ENCODE measurements at regions not wholly inside any gene's neighbourhood (a gene's known extent, or its start where the extent isn't known, plus 50 kb on each side); places are given as distances from the start of the nearest gene placed in this dataset.
A peak's percentile ranks its signal among the peaks of the same experiment; 100 is the strongest.

DNA sequence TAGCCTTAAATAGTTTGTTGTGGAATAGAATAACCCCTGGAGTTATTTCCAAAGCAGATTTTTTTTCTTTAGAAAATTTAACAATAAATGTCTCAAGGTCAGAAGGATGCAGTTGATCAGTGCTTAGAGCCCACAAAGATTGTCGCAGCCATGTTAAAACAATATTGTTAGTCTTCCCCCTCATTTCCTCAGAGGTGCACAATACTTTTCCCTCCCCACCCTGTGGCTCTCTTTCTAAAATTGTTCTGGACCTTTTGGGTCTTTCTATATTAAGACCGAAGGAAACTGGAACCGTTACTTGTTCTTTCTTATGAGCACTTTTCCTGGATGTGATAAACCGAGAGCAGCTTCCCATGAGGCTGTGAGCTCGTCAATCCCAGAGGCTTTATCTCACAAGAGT, 333.7 kb downstream of the HLX start:
- no peak overlapping the region for H3K27ac ChIP-seq (ENCODE audit: low read length)

DNA sequence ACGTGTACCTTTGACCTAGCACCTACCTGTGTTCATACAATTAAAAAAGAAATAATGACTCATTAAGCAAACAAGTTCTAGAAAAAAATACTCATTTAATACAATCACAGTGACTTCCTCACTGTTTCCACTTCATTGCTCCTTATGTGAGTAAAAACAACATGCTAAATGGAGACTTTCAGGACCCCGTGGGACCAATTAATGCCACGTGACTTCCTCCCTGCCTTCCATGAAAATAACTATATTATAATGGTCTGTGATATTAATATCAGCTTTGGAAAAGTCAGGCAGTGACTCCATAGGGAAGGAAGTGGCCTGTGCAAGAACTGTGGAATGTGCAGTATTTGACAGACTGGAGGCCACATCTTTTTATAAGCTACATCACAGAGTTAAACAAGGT, 337.8 kb downstream of the HLX start:
- WGBS (ENCODE audit: insufficient coverage): no CpG with 5 or more reads among the region's 3 CpGs
- peak overlapping the region; percentile 66 for H3K27ac ChIP-seq (ENCODE audit: low read length)

More for the DNA sequence above, 333.7 kb downstream of the HLX start:
- H3K9me3 ChIP-seq (replicated peaks; ENCODE audit: control insufficient read depth, low read depth, low read length): no peaks in the 10 kb centered on the region
- no peaks in the 10 kb centered on the region for H3K27me3 ChIP-seq (ENCODE audit: control insufficient read depth, insufficient read depth, low read length)
- peaks cover 6% of the 10 kb centered on the region for H3K4me1 ChIP-seq (ENCODE audit: control insufficient read depth, insufficient read depth, low read length)
- H3K4me3 ChIP-seq (ENCODE audit: low read length): no peak overlapping the region
- no peak for DNase-seq
- H3K36me3 ChIP-seq (ENCODE audit: control insufficient read depth, insufficient read depth, low read length): no peaks in the 10 kb centered on the region
- 60% methylated on average over 4 of the region's 5 CpGs for WGBS (ENCODE audit: insufficient coverage)

DNA sequence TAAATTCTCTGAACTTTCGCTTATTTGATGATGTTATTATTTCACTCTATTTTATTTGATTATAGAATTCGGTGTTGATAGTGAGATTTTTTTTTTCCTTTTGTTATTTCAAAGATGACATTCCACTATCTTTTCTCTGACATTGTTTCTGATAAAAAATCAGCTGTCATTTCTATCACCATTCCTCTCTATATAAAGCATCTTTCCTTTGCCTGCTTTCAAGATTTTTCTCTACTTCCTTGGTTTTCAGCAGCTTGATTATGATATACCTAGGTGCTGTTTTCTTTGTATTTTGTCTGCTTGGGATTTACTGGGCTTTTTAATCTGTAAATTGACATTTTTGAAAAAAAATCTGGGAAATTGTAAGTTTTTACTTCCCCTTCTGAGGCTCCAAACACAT, 344.0 kb downstream of the HLX start:
- Histone ChIP-seq H3K27me3 (ENCODE audit: control insufficient read depth, insufficient read depth, low read length) (no peaks in the 10 kb centered on the region), H3K36me3 (ENCODE audit: control insufficient read depth, insufficient read depth, low read length) (no peaks in the 10 kb centered on the region), H3K27ac (ENCODE audit: low read length) (no peak overlapping the region), H3K9me3 (replicated peaks; ENCODE audit: control insufficient read depth, low read depth, low read length) (peaks cover 11% of the 10 kb centered on the region), H3K4me3 (ENCODE audit: low read length) (no peak overlapping the region), H3K4me1 (ENCODE audit: control insufficient read depth, insufficient read depth, low read length) (peaks cover 6% of the 10 kb centered on the region)
- no peak for DNase-seq
- WGBS (ENCODE audit: insufficient coverage): no CpG with 5 or more reads among the region's 2 CpGs

More for the DNA sequence above, 337.8 kb downstream of the HLX start:
- Histone ChIP-seq H3K9me3 (replicated peaks; ENCODE audit: control insufficient read depth, low read depth, low read length) (no peaks in the 10 kb centered on the region), H3K4me3 (ENCODE audit: low read length) (no peak overlapping the region), H3K27me3 (ENCODE audit: control insufficient read depth, insufficient read depth, low read length) (no peaks in the 10 kb centered on the region), H3K4me1 (ENCODE audit: control insufficient read depth, insufficient read depth, low read length) (peaks cover 6% of the 10 kb centered on the region), H3K36me3 (ENCODE audit: control insufficient read depth, insufficient read depth, low read length) (no peaks in the 10 kb centered on the region)
- peak; percentile 91 for DNase-seq

DNA sequence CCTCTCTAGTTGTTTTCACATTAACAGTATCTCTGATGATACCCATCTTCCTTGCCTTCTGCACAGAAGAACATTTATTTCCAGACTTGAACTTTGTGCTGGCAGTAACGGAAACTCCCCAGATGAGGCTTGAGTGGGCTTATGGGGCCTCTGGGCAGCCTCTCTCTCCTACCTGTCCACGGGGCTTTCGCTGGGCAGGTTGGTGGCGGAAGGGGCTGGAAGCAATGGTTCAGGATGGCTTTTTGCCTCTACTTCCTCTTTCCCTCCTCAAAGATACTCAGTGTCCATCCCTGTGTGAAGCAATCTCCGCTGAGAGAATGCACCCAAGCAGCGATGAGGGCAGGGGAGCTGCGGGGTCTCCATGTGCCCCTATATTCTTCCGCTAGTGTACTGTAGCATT, 348.2 kb downstream of the HLX start:
- WGBS (ENCODE audit: insufficient coverage): 49% methylated on average over 4 of the region's 8 CpGs
- H3K4me3 ChIP-seq (ENCODE audit: low read length): no peak overlapping the region
- H3K27ac ChIP-seq (ENCODE audit: low read length): no peak overlapping the region
- peaks cover 13% of the 10 kb centered on the region for H3K4me1 ChIP-seq (ENCODE audit: control insufficient read depth, insufficient read depth, low read length)
- no peaks in the 10 kb centered on the region for H3K27me3 ChIP-seq (ENCODE audit: control insufficient read depth, insufficient read depth, low read length)
- H3K36me3 ChIP-seq (ENCODE audit: control insufficient read depth, insufficient read depth, low read length): no peaks in the 10 kb centered on the region
- peaks cover 11% of the 10 kb centered on the region for H3K9me3 ChIP-seq (replicated peaks; ENCODE audit: control insufficient read depth, low read depth, low read length)
- DNase-seq: no peak

DNA sequence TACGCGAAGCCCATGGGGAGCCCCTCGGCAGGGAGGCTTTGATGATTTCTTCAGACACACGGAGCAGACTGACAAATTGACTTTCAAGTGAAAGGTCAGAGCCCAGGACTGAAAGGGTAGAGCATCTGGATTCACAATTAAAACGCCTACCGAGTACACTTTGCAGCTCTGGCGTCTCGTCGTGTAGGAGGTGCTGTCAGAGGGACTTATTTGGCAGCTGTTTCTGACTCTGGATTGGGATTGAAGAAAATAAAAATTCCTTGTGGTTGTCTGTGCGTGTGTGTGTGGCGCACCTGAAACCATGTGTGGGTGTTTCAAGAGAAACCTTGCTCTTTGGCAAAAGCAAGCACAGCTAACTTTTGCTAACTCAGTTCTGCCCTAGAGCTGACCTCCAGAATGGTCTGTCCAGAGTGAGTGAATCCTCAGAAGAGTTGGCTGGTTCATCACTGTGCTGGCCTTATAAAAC, 348.7 kb downstream of the HLX start:
- H3K9me3 ChIP-seq (replicated peaks; ENCODE audit: control insufficient read depth, low read depth, low read length): peaks cover 11% of the 10 kb centered on the region
- WGBS (ENCODE audit: insufficient coverage): 21% methylated on average over 11 of the region's 11 CpGs
- no peaks in the 10 kb centered on the region for H3K27me3 ChIP-seq (ENCODE audit: control insufficient read depth, insufficient read depth, low read length)
- H3K4me3 ChIP-seq (ENCODE audit: low read length): no peak overlapping the region
- H3K36me3 ChIP-seq (ENCODE audit: control insufficient read depth, insufficient read depth, low read length): no peaks in the 10 kb centered on the region
- no peak overlapping the region for H3K27ac ChIP-seq (ENCODE audit: low read length)
- peak; percentile 65 for DNase-seq
- H3K4me1 ChIP-seq (ENCODE audit: control insufficient read depth, insufficient read depth, low read length): peaks cover 13% of the 10 kb centered on the region

DNA sequence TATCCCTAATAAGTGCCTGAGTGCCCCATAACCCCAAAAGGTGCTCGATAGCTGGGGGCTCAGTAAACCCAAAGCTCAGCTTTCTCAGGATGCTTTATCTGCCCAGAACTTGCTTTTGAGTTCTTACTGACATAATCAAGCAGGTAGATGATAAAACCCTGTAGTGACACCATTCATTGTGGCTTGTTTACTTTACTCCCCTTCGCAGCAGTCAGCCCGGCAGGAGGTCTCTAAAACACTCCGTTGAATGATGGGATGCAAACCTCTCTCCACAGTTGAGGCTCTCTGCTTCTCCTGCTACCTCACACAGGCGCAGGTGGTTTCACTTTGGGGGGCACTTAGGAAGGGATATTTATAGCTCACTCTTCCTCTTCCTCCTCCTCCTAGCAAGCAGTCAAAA, 349.4 kb downstream of the HLX start:
- Histone ChIP-seq H3K4me3 (ENCODE audit: low read length) (no peak overlapping the region), H3K9me3 (replicated peaks; ENCODE audit: control insufficient read depth, low read depth, low read length) (peaks cover 8% of the 10 kb centered on the region), H3K4me1 (ENCODE audit: control insufficient read depth, insufficient read depth, low read length) (peaks cover 13% of the 10 kb centered on the region), H3K27ac (ENCODE audit: low read length) (no peak overlapping the region), H3K27me3 (ENCODE audit: control insufficient read depth, insufficient read depth, low read length) (no peaks in the 10 kb centered on the region), H3K36me3 (ENCODE audit: control insufficient read depth, insufficient read depth, low read length) (no peaks in the 10 kb centered on the region)
- no CpG with 5 or more reads among the region's 5 CpGs for WGBS (ENCODE audit: insufficient coverage)
- no peak for DNase-seq

DNA sequence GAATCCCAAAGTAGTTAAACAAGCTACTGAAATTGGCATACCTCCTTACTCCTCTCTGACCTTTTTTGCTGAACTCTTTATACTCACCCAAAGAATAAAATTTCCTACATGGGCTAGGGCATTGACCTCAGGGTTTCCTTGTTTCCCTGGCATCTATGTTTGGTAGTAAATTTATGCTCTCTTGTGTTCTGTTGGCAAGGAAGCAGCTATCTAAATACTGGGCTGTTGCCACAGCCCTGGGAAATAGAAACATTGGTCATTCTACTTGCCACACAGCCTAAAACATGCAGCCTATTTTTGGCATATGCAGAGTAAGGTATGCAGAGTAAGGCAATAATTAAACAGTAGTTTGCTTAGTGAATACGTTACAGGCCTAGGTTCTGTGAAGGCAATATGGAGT, 351.4 kb downstream of the HLX start:
- WGBS (ENCODE audit: insufficient coverage): no CpG with 5 or more reads among the region's 1 CpG
- Histone ChIP-seq H3K4me3 (ENCODE audit: low read length) (no peak overlapping the region), H3K9me3 (replicated peaks; ENCODE audit: control insufficient read depth, low read depth, low read length) (no peaks in the 10 kb centered on the region), H3K4me1 (ENCODE audit: control insufficient read depth, insufficient read depth, low read length) (peaks cover 13% of the 10 kb centered on the region), H3K27me3 (ENCODE audit: control insufficient read depth, insufficient read depth, low read length) (no peaks in the 10 kb centered on the region), H3K27ac (ENCODE audit: low read length) (no peak overlapping the region), H3K36me3 (ENCODE audit: control insufficient read depth, insufficient read depth, low read length) (no peaks in the 10 kb centered on the region)
- peak; percentile 48 for DNase-seq

DNA sequence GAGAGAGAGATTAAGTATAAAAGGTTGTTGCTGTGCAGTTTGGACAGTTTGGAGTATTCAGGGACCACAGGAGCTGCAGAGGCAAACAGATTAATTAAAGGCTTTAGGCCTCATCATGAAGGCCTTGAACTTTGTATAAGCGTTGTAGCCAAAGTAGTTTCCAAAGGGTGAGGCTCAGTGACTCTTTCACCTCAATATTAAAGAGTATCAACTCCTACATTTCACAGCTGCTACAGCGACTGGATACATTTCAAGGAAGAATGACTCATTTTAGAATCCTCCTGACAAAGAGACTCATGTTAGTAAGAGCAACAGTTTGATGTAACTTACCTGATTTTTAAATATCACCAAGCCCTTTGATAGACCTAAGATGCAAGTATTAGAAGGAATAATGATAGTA, 355.5 kb downstream of the HLX start:
- H3K4me3 ChIP-seq (ENCODE audit: low read length): no peak overlapping the region
- peak overlapping the region; percentile 57 for H3K27ac ChIP-seq (ENCODE audit: low read length)
- H3K4me1 ChIP-seq (ENCODE audit: control insufficient read depth, insufficient read depth, low read length): no peaks in the 10 kb centered on the region
- no CpG with 5 or more reads among the region's 2 CpGs for WGBS (ENCODE audit: insufficient coverage)
- no peaks in the 10 kb centered on the region for H3K36me3 ChIP-seq (ENCODE audit: control insufficient read depth, insufficient read depth, low read length)
- DNase-seq: peak; percentile 84
- H3K27me3 ChIP-seq (ENCODE audit: control insufficient read depth, insufficient read depth, low read length): no peaks in the 10 kb centered on the region
- no peaks in the 10 kb centered on the region for H3K9me3 ChIP-seq (replicated peaks; ENCODE audit: control insufficient read depth, low read depth, low read length)

DNA sequence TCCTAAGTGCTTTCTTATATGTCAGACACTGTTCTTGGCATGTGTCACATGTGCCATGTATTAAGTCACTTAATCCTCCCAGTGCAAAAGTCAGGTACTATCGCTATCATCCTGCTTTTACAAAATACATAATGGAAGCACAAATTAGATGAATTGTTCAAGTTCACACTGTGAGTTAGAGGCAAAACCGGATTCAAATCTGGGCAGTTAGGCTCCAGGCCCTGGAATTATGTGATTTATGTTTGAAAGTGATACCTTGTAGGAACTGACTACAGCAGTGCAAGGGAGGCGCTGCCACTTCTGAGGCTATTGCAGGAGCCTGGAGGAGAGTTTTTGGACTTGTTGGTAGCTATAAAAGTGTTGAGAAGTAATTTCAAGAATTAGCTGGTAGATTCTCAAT, 358.3 kb downstream of the HLX start:
- Histone ChIP-seq H3K27me3 (ENCODE audit: control insufficient read depth, insufficient read depth, low read length) (no peaks in the 10 kb centered on the region), H3K4me1 (ENCODE audit: control insufficient read depth, insufficient read depth, low read length) (peaks cover 3% of the 10 kb centered on the region), H3K36me3 (ENCODE audit: control insufficient read depth, insufficient read depth, low read length) (no peaks in the 10 kb centered on the region), H3K9me3 (replicated peaks; ENCODE audit: control insufficient read depth, low read depth, low read length) (no peaks in the 10 kb centered on the region), H3K4me3 (ENCODE audit: low read length) (no peak overlapping the region), H3K27ac (ENCODE audit: low read length) (no peak overlapping the region)
- WGBS (ENCODE audit: insufficient coverage): 100% methylated on average over 2 of the region's 3 CpGs
- DNase-seq: no peak

DNA sequence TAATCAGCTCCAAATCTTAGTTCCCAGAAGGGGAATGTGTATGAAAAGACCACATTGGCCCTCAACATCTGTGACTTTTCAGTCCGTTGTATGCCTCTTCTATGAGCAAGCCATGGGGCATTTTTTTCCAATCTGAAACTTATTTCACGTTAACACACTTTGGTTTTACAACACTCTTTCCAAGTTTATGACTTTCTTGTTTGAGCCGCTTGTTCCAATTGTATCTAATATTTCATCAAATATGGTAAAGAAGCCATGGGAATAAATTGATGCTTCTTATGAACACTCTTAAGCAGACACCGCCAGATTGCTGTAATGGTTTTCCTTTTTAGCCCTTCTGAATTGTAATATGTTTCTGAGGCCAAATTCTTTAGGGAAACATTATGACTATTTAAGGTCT, 359.9 kb downstream of the HLX start:
- H3K9me3 ChIP-seq (replicated peaks; ENCODE audit: control insufficient read depth, low read depth, low read length): no peaks in the 10 kb centered on the region
- no CpG with 5 or more reads among the region's 4 CpGs for WGBS (ENCODE audit: insufficient coverage)
- peak; percentile 80 for DNase-seq

DNA sequence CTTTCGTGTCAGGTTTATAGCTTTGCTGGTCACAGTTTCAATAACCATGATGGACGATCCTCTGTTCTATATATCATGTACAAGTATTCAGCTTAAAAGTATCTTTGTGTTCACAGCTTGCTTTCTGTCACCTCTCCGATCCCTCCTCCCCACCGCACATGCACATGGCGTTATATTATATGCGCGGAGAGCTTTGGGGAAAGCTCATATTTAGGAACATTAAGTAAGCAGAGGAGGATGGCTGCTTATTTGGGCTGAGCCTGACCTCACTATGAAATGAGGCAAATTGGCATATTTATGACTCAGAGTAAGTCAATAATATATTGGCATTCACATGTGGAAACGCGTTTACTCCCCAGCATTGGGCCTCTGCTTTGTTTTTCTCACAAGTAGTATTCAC, 360.5 kb downstream of the HLX start:
- Histone ChIP-seq H3K27me3 (ENCODE audit: control insufficient read depth, insufficient read depth, low read length) (no peaks in the 10 kb centered on the region), H3K9me3 (replicated peaks; ENCODE audit: control insufficient read depth, low read depth, low read length) (no peaks in the 10 kb centered on the region), H3K27ac (ENCODE audit: low read length) (peak overlapping the region; percentile 62), H3K4me3 (ENCODE audit: low read length) (no peak overlapping the region), H3K36me3 (ENCODE audit: control insufficient read depth, insufficient read depth, low read length) (no peaks in the 10 kb centered on the region), H3K4me1 (ENCODE audit: control insufficient read depth, insufficient read depth, low read length) (peaks cover 3% of the 10 kb centered on the region)
- 47% methylated on average over 3 of the region's 9 CpGs for WGBS (ENCODE audit: insufficient coverage)
- DNase-seq: peak; percentile 81

More for the DNA sequence above, 359.9 kb downstream of the HLX start:
- H3K4me1 ChIP-seq (ENCODE audit: control insufficient read depth, insufficient read depth, low read length): peaks cover 3% of the 10 kb centered on the region
- H3K27ac ChIP-seq (ENCODE audit: low read length): peak overlapping the region; percentile 62
- no peaks in the 10 kb centered on the region for H3K36me3 ChIP-seq (ENCODE audit: control insufficient read depth, insufficient read depth, low read length)
- no peaks in the 10 kb centered on the region for H3K27me3 ChIP-seq (ENCODE audit: control insufficient read depth, insufficient read depth, low read length)
- H3K4me3 ChIP-seq (ENCODE audit: low read length): no peak overlapping the region
